Lung (tissue), 11 donors: ENCODE measurements at regions not wholly inside any gene's neighbourhood (a gene's known extent, or its start where the extent isn't known, plus 50 kb on each side); places are given as distances from the start of the nearest gene placed in this dataset.

Experiments
- ATAC-seq: fragments of 200-7000 bp; cut with Tn5 transposase; one replicate; pipeline ENCODE4 v1.9.1; 2020; ENCODE audit warnings: moderate number of reproducible peaks; ENCODE audit not compliant: insufficient read depth, low FRiP score
- DNase-seq, 3 donors: peaks; one replicate each; pipeline ENCODE4 v3.0.0-alpha.2; 2013 to 2017
- H3K27ac ChIP-seq, 2 donors: one replicate each; pipeline ENCODE4 v1.5.1; 2013; ENCODE audit warnings: mild to moderate bottlenecking in 2 of 2, moderate library complexity in 2 of 2, control low read depth in 1 of 2, inconsistent platforms in 1 of 2, low read depth in 1 of 2, low read length in 1 of 2
- H3K27me3 ChIP-seq, 3 donors: one replicate each; pipeline ENCODE4 v1.5.1; 2013; ENCODE audit warnings: low read length in 2 of 3; ENCODE audit not compliant: control insufficient read depth in 3 of 3, insufficient read depth in 3 of 3
- H3K36me3 ChIP-seq, 4 donors: one replicate each; pipeline ENCODE4 v1.5.1; 2013; ENCODE audit warnings: low read length in 4 of 4, mild to moderate bottlenecking in 1 of 4, moderate library complexity in 1 of 4; ENCODE audit not compliant: control insufficient read depth in 4 of 4, insufficient read depth in 4 of 4
- H3K4me1 ChIP-seq, 5 donors: one replicate each; pipeline ENCODE4 v1.5.1; 2013; ENCODE audit warnings: low read length in 5 of 5, mild to moderate bottlenecking in 2 of 5, moderate library complexity in 1 of 5; ENCODE audit not compliant: control insufficient read depth in 5 of 5, insufficient read depth in 5 of 5
- H3K4me3 ChIP-seq: one replicate; pipeline ENCODE4 v1.5.1; 2013; ENCODE audit warnings: mild to moderate bottlenecking, control low read depth, moderate library complexity
- H3K9ac ChIP-seq, 2 donors: one replicate each; pipeline ENCODE4 v1.5.1; 2013; ENCODE audit warnings: low read length in 2 of 2, control low read depth in 1 of 2; ENCODE audit not compliant: insufficient read depth in 1 of 2
- H3K9me3 ChIP-seq, 4 donors: one replicate each; pipeline ENCODE4 v1.5.1; 2013; ENCODE audit warnings: low read length in 3 of 4, mild to moderate bottlenecking in 1 of 4, moderate library complexity in 1 of 4; ENCODE audit not compliant: control insufficient read depth in 4 of 4, insufficient read depth in 3 of 4
- CTCF ChIP-seq: IDR thresholded peaks from 2 replicates; pipeline ENCODE4 v1.5.1; 2012; ENCODE audit warnings: mild to moderate bottlenecking; ENCODE audit errors: control extremely low read depth, extremely low read depth
- WGBS, 2 donors: extraction: QIAGEN DNeasy Blood & Tissue Kit; methylation state at CpG; one replicate each; pipeline ENCODE4 v1.1.7; 2013; 5-methylcytosine and 5-hydroxymethylcytosine counted together
- donor health status: control.
- donor health status: control.
- donor health status: Bipolar disorder and iron deficiency.
- donor health status: healthy.
- donor health status: DM: yes; HTN: yes; CAD: no.

DNA sequence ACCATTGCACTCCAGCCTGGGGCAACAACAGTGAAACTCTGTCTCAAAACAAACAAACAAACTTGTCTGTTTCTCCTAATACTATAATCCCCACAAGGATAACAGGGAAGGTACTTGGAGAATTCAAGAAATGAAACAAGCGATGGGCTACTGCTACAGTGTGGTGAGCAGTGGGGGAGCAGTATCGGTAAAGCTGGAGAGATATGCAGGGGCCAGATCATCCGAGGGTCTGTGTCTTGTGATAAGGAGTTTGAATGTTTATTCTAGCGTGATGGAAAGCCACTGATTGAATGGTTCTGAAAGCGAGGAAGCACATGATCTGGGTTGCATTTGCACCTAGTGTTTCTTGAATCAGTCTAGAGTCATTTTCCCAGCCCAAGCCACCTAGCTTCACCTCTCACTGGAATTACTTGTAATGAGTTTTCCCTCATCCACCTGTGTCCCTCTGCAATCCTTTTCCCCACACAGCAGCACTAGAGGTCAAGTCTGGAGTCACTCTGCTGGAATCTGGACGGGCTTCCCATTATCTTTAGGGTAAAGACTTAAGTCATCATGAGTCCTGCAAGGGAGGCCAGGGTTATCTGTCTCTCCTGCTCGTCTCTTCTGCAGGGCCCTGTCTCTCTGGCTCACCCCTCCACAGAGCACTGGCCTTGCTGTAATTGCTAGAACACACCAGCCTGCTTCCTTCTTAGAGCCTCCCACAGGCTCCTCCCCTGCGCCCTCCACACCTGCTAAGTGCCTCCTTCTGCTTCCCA is 162.3 kb downstream of the KLF5 start:
- no peak overlapping the region for H3K27ac ChIP-seq

DNA sequence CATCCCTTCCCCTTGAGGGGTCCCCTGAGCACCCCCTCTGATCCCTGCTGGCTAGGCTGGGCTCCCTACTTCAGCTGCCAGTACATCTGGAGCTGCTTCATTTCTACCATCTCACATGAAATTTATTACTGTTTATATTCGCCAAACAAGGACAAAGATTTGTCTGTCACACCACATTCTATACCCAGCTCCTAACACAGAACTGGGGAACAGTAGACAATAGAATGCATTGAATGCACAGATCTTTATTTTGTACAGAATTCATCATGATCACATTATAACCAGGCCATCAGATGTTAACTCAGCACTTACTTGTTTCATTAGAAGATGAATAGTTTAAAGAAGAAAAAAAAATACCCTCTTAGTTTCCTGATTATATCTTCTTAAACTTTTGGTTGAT is 159.4 kb downstream of the KLF5 start:
- Histone ChIP-seq H3K4me1 (peaks cover 0 to 3% (median 0%) of the 10 kb centered on the region in 5 donors), H3K4me3 (no peak overlapping the region), H3K27ac (no peak overlapping the region), H3K9me3 (no peaks in the 10 kb centered on the region), H3K36me3 (no peaks in the 10 kb centered on the region), H3K9ac (no peak overlapping the region), H3K27me3 (no peaks in the 10 kb centered on the region)
- no peak for TF ChIP-seq CTCF
- no peak for DNase-seq
- 77 to 89% methylated on average over 1 of the region's 1 CpG for WGBS, 2 donors
- no peak for ATAC-seq

More for the DNA sequence above, 162.3 kb downstream of the KLF5 start:
- Histone ChIP-seq H3K9ac (no peak overlapping the region), H3K9me3 (no peaks in the 10 kb centered on the region), H3K27me3 (no peaks in the 10 kb centered on the region), H3K36me3 (no peaks in the 10 kb centered on the region), H3K4me1 (peaks cover 0 to 3% (median 0%) of the 10 kb centered on the region in 5 donors), H3K4me3 (no peak overlapping the region)
- no peak for TF ChIP-seq CTCF
- DNase-seq (no peak), ATAC-seq (no peak)
- 59 to 65% methylated on average over 8 of the region's 8 CpGs for WGBS, 2 donors

- H3K27ac ChIP-seq = no peak overlapping the region
- 49 to 71% methylated on average over 5 of the region's 5 CpGs for WGBS, 2 donors
- no peak for ATAC-seq
Measured at GRCh38 chr13:73216381-73216831, 157.6 kb downstream of the KLF5 start.

More at GRCh38 chr13:73216381-73216831, 157.6 kb downstream of the KLF5 start:
- H3K4me3 ChIP-seq = no peak overlapping the region
- no peaks in the 10 kb centered on the region for H3K36me3 ChIP-seq
- H3K27me3 ChIP-seq = no peaks in the 10 kb centered on the region
- DNase-seq = peak in 2 of 3 donors; percentile 11 to 56
- peaks cover 0 to 3% (median 0%) of the 10 kb centered on the region in 5 donors for H3K4me1 ChIP-seq
- no peak overlapping the region for H3K9ac ChIP-seq
- no peak for TF ChIP-seq CTCF
- no peaks in the 10 kb centered on the region for H3K9me3 ChIP-seq
